Parathyroid adenoma (tissue), 2 donors: ENCODE measurements at regions not wholly inside any gene's neighbourhood (a gene's known extent, or its start where the extent isn't known, plus 50 kb on each side); places are given as distances from the start of the nearest gene placed in this dataset.

Experiments used
- H2AFZ ChIP-seq: fragments of 300-600 bp; sonication (generic); one replicate; pipeline ENCODE4 v1.7.0; 2017; ENCODE audit warnings: antibody characterized with exemption, mild to moderate bottlenecking
- H3K27ac ChIP-seq: fragments of 300-600 bp; sonication (generic); one replicate; pipeline ENCODE4 v1.7.0; 2017
- H3K27me3 ChIP-seq: fragments of 300-600 bp; sonication (generic); one replicate; pipeline ENCODE4 v1.7.0; 2017; ENCODE audit warnings: low read length; ENCODE audit not compliant: control insufficient read depth, insufficient read depth
- H3K36me3 ChIP-seq: fragments of 300-600 bp; sonication (generic); one replicate; pipeline ENCODE4 v1.7.0; 2017; ENCODE audit warnings: low read length; ENCODE audit not compliant: control insufficient read depth, insufficient read depth
- H3K4me1 ChIP-seq: fragments of 300-600 bp; sonication (generic); one replicate; pipeline ENCODE4 v1.7.0; 2017; ENCODE audit warnings: control low read depth
- H3K4me2 ChIP-seq: fragments of 300-600 bp; sonication (generic); one replicate; pipeline ENCODE4 v1.7.0; 2017; ENCODE audit warnings: low read length
- H3K4me3 ChIP-seq: fragments of 300-600 bp; sonication (generic); one replicate; pipeline ENCODE4 v1.7.0; 2017; ENCODE audit warnings: low read depth, low read length
- H3K79me2 ChIP-seq: fragments of 300-600 bp; sonication (generic); one replicate; pipeline ENCODE4 v1.7.0; 2017; ENCODE audit warnings: control low read depth
- H3K9ac ChIP-seq: fragments of 300-600 bp; sonication (generic); one replicate; pipeline ENCODE4 v1.7.0; 2017; ENCODE audit warnings: mild to moderate bottlenecking
- H3K9me3 ChIP-seq: fragments of 300-600 bp; sonication (generic); one replicate; pipeline ENCODE4 v1.7.0; 2017; ENCODE audit warnings: low read length; ENCODE audit not compliant: control insufficient read depth
- TF ChIP-seq, protein P1 (sequence below): fragments of 300-600 bp; sonication (generic); IDR thresholded peaks from one replicate; pipeline ENCODE4 v1.7.0; 2017; ENCODE audit warnings: antibody characterized with exemption, mild to moderate bottlenecking
- donor health status: primary hyperparathyroidism.

DNA sequence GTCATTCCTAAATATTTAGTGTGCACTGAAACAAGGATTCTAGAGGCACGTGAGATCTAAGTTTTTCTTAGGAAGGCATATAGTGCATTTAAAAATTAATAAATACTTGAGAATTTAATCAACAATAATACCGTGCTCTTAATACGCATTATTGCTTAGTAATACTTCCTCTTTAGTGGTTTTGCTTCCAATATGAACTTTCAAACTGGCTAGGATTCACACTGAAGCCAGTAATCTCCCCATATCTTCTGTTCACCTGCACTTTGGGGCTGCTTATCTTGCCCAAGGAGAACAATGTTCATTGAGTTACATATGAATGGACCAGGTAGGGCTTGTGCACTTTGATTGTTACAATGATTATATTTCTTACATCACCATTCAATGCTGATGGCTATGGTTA, 180.5 kb upstream of the RIOK2 start:
- TF ChIP-seq, protein P1, sequence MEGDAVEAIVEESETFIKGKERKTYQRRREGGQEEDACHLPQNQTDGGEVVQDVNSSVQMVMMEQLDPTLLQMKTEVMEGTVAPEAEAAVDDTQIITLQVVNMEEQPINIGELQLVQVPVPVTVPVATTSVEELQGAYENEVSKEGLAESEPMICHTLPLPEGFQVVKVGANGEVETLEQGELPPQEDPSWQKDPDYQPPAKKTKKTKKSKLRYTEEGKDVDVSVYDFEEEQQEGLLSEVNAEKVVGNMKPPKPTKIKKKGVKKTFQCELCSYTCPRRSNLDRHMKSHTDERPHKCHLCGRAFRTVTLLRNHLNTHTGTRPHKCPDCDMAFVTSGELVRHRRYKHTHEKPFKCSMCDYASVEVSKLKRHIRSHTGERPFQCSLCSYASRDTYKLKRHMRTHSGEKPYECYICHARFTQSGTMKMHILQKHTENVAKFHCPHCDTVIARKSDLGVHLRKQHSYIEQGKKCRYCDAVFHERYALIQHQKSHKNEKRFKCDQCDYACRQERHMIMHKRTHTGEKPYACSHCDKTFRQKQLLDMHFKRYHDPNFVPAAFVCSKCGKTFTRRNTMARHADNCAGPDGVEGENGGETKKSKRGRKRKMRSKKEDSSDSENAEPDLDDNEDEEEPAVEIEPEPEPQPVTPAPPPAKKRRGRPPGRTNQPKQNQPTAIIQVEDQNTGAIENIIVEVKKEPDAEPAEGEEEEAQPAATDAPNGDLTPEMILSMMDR: no peak
- Histone ChIP-seq H3K9ac (no peak overlapping the region), H3K27me3 (no peaks in the 10 kb centered on the region), H3K9me3 (no peaks in the 10 kb centered on the region), H3K79me2 (no peaks in the 10 kb centered on the region), H3K36me3 (no peaks in the 10 kb centered on the region), H3K27ac (no peak overlapping the region), H3K4me1 (no peaks in the 10 kb centered on the region), H3K4me3 (no peak overlapping the region), H2AFZ (no peak overlapping the region), H3K4me2 (no peak overlapping the region)

DNA sequence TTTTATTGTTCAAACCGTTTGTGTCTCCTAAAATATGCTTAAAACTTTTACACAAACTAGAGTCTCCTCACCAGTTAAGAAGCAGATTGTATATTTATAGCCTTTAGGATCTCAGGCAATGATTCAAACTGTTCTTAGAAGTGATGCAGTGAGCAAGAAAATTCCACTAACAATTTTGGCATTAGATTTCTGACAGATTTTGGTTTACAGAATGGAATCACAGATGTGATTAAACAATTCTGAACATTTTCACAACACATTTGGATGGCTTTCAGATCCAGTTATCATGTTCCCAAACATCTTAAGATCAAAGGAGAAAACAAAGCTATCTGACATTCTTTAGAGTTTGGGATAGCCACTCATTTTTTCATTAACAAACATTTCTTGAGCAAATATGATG, 181.7 kb upstream of the RIOK2 start:
- Histone ChIP-seq H3K27me3 (no peaks in the 10 kb centered on the region), H3K4me3 (no peak overlapping the region), H2AFZ (no peak overlapping the region), H3K4me1 (no peaks in the 10 kb centered on the region), H3K27ac (no peak overlapping the region), H3K9ac (no peak overlapping the region), H3K4me2 (no peak overlapping the region), H3K9me3 (no peaks in the 10 kb centered on the region), H3K79me2 (no peaks in the 10 kb centered on the region), H3K36me3 (no peaks in the 10 kb centered on the region)
- TF ChIP-seq, protein P1: no peak

GRCh38 chr5:97365163-97365845, 182.3 kb upstream of the RIOK2 start:
- no peaks in the 10 kb centered on the region for H3K4me1 ChIP-seq
- no peaks in the 10 kb centered on the region for H3K36me3 ChIP-seq
- no peak overlapping the region for H2AFZ ChIP-seq
- no peak overlapping the region for H3K27ac ChIP-seq
- TF ChIP-seq, protein P1: no peak
- H3K79me2 ChIP-seq: no peaks in the 10 kb centered on the region
- no peak overlapping the region for H3K4me2 ChIP-seq
- no peaks in the 10 kb centered on the region for H3K9me3 ChIP-seq
- no peak overlapping the region for H3K9ac ChIP-seq
- H3K27me3 ChIP-seq: no peaks in the 10 kb centered on the region
- H3K4me3 ChIP-seq: no peak overlapping the region

DNA sequence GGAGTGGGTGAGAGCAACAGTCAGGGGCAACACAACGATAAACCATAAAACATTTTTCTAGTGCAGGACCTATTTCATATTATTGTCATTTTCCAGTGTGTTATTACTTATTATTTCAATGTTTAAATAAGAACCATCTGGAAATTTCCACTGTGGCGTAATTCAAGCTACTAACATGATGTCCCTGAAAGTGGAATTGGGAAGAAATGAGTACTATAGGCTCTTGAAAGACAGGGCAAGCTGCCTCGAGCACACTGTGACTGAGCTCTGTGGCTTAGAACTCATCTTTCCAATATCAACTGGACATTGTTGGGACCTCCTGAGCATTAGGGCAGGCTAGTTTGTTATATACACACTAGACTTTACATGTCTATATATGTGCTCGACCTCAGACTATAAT, 182.9 kb upstream of the RIOK2 start:
- no peak overlapping the region for H3K27ac ChIP-seq
- no peaks in the 10 kb centered on the region for H3K9me3 ChIP-seq
- H3K79me2 ChIP-seq: no peaks in the 10 kb centered on the region
- no peak overlapping the region for H3K4me2 ChIP-seq
- TF ChIP-seq, protein P1: no peak
- H3K27me3 ChIP-seq: no peaks in the 10 kb centered on the region
- H3K4me3 ChIP-seq: no peak overlapping the region
- no peaks in the 10 kb centered on the region for H3K36me3 ChIP-seq
- H3K4me1 ChIP-seq: no peaks in the 10 kb centered on the region
- H3K9ac ChIP-seq: no peak overlapping the region
- no peak overlapping the region for H2AFZ ChIP-seq

DNA sequence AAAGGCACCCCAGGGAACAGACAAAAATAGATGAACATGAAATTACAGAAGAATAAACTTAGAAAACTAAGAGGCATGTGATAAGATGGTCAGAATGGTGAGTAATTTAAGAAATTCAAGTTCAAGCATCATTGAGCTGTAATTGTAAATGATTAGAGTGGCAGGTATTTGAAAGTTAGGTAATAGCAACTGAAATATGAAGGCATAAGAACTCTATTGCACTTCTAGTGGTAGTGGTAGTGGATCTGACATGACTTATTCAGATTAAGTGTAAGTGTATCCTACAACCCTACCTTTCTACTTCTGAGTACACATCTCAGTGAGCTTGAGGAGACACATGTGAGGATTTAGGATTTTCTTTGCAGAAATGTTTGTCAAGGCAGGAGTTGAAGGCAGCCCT, 192.9 kb upstream of the RIOK2 start:
- H3K4me3 ChIP-seq: no peak overlapping the region
- no peak overlapping the region for H2AFZ ChIP-seq
- TF ChIP-seq, protein P1: no peak
- no peaks in the 10 kb centered on the region for H3K4me1 ChIP-seq
- no peaks in the 10 kb centered on the region for H3K36me3 ChIP-seq
- no peaks in the 10 kb centered on the region for H3K9me3 ChIP-seq
- H3K27ac ChIP-seq: no peak overlapping the region
- H3K9ac ChIP-seq: no peak overlapping the region
- H3K4me2 ChIP-seq: no peak overlapping the region
- H3K79me2 ChIP-seq: no peaks in the 10 kb centered on the region
- no peaks in the 10 kb centered on the region for H3K27me3 ChIP-seq
